Prostate gland (tissue), 2 donors: ENCODE measurements at regions not wholly inside any gene's neighbourhood (a gene's known extent, or its start where the extent isn't known, plus 50 kb on each side); places are given as distances from the start of the nearest gene placed in this dataset.
"Not testable (repeated sequence)": the region's sequence is repeated elsewhere in the genome, so short reads cannot be mapped to it uniquely, and the experiment has no call there.

ENCODE experiments used
- DNase-seq: peaks from one replicate; pipeline ENCODE4 v3.0.0-alpha.2; 2019; ENCODE audit warnings: low spot score
- H3K27ac ChIP-seq, 2 donors: fragments of 200-600 bp; sonication (generic); 2 replicates each; pipeline ENCODE4 v1.5.1; 2017 to 2019
- H3K27me3 ChIP-seq: fragments of 200-600 bp; sonication (generic); replicated peaks from 2 replicates; pipeline ENCODE4 v1.5.1; 2019; ENCODE audit not compliant: insufficient read depth
- H3K36me3 ChIP-seq, 2 donors: fragments of 200-600 bp; sonication (generic); 1 replicate in 1 of 2; 2 replicates in 1 of 2; pipeline versions ENCODE4 v1.5.1 to v1.8.1; 2017 to 2019
- H3K4me1 ChIP-seq: fragments of 200-600 bp; sonication (generic); replicated peaks from 2 replicates; pipeline ENCODE4 v1.5.1; 2019
- H3K4me3 ChIP-seq, 2 donors: fragments of 200-600 bp; sonication (generic); 2 replicates each; pipeline ENCODE4 v1.5.1; 2017 to 2019
- H3K9me3 ChIP-seq: fragments of 200-600 bp; sonication (generic); 2 replicates; pipeline ENCODE4 v1.5.1; 2017
- CTCF ChIP-seq, 4 experiments: fragments of 200-600 bp in 2 of 4; fragments of 450-650 bp in 2 of 4; sonication (generic) in 2 of 4; IDR thresholded peaks; 1 replicate in 3 of 4; 2 replicates in 1 of 4; pipeline ENCODE4 v1.5.1; 2016 to 2019; ENCODE audit warnings: antibody characterized with exemption in 4 of 4, mild to moderate bottlenecking in 2 of 4, moderate library complexity in 2 of 4
- POLR2A ChIP-seq: fragments of 450-650 bp; IDR thresholded peaks from one replicate; pipeline ENCODE4 v1.6.1; 2016; ENCODE audit warnings: antibody characterized with exemption, mild to moderate bottlenecking
- POLR2AphosphoS5 ChIP-seq: sonication (generic); formaldehyde crosslinking; IDR thresholded peaks from one replicate; pipeline ENCODE4 v1.6.1; 2017; ENCODE audit warnings: antibody characterized with exemption
- WGBS: methylation state at CpG from one replicate; pipeline ENCODE4 v1.1.5; 2018; 5-methylcytosine and 5-hydroxymethylcytosine counted together
- intact Hi-C: fragments of 100-400 bp; cut with DNase I; formaldehyde crosslinking; loops from one replicate; pipeline ENCODE4 v1.14.2; 2022

- Histone ChIP-seq H3K9me3 (no peaks in the 10 kb centered on the region), H3K27ac (no peak overlapping the region), H3K27me3 (no peaks in the 10 kb centered on the region), H3K4me1 (no peaks in the 10 kb centered on the region), H3K36me3 (no peaks in the 10 kb centered on the region), H3K4me3 (no peak overlapping the region)
- no peak for DNase-seq
- TF ChIP-seq CTCF (IDR thresholded peaks at IDR 0.05) (no peak), POLR2A (no peak), POLR2AphosphoS5 (no peak)
- intact Hi-C loops = no loop called here
- WGBS = 75% methylated on average over 2 of the region's 2 CpGs
Observed at GRCh38 chr2:210964141-210964764, 407.9 kb downstream of the CPS1 start.

GRCh38 chr2:210965472-210965871, 409.1 kb downstream of the CPS1 start:
- no peak for DNase-seq
- Histone ChIP-seq H3K4me3 (no peak overlapping the region), H3K27ac (no peak overlapping the region), H3K27me3 (no peaks in the 10 kb centered on the region), H3K4me1 (no peaks in the 10 kb centered on the region), H3K36me3 (no peaks in the 10 kb centered on the region), H3K9me3 (no peaks in the 10 kb centered on the region)
- TF ChIP-seq POLR2AphosphoS5 = no peak
- TF ChIP-seq CTCF (IDR thresholded peaks at IDR 0.05) = no peak
- TF ChIP-seq POLR2A = no peak
- intact Hi-C loops = no loop called here
- 48% methylated on average over 3 of the region's 3 CpGs for WGBS

GRCh38 chr2:210966330-210966729, 409.9 kb downstream of the CPS1 start:
- Histone ChIP-seq H3K4me1 (no peaks in the 10 kb centered on the region), H3K4me3 (no peak overlapping the region), H3K27me3 (no peaks in the 10 kb centered on the region), H3K36me3 (no peaks in the 10 kb centered on the region), H3K27ac (no peak overlapping the region), H3K9me3 (no peaks in the 10 kb centered on the region)
- TF ChIP-seq POLR2A (no peak), POLR2AphosphoS5 (no peak), CTCF (IDR thresholded peaks at IDR 0.05) (no peak)
- intact Hi-C loops = no loop called here
- DNase-seq = no peak
- WGBS = 77% methylated on average over 2 of the region's 2 CpGs

GRCh38 chr2:210971431-210971830, 415.0 kb downstream of the CPS1 start:
- no peaks in the 10 kb centered on the region for H3K4me1 ChIP-seq
- no peak for TF ChIP-seq CTCF (IDR thresholded peaks at IDR 0.05)
- TF ChIP-seq POLR2AphosphoS5 = no peak
- no peak for TF ChIP-seq POLR2A
- 34% methylated on average over 1 of the region's 1 CpG for WGBS
- H3K27ac ChIP-seq = no peak overlapping the region
- H3K27me3 ChIP-seq = no peaks in the 10 kb centered on the region
- H3K36me3 ChIP-seq = no peaks in the 10 kb centered on the region
- H3K9me3 ChIP-seq = no peaks in the 10 kb centered on the region
- no peak overlapping the region for H3K4me3 ChIP-seq
- intact Hi-C loops = no loop called here
- DNase-seq = no peak

GRCh38 chr2:210986806-210987205, 430.4 kb downstream of the CPS1 start:
- intact Hi-C loops, H3K4me1 ChIP-seq, H3K36me3 ChIP-seq, H3K9me3 ChIP-seq, H3K27me3 ChIP-seq, H3K4me3 ChIP-seq, DNase-seq, H3K27ac ChIP-seq: not testable (repeated sequence)
- 63% methylated on average over 5 of the region's 5 CpGs for WGBS
